Activated naive CD4-positive, alpha-beta T cell treated with anti-CD3 and anti-CD28 coated beads for 36 hours (primary cell): ENCODE measurements at regions not wholly inside any gene's neighbourhood (a gene's known extent, or its start where the extent isn't known, plus 50 kb on each side); places are given as distances from the start of the nearest gene placed in this dataset.

Experiments used
- CTCF ChIA-PET: fragments of 350-600 bp; sonication (Branson Sonifier 250); formaldehyde crosslinking; loops from one replicate; lab custom pipeline; 2021; ENCODE audit warnings: antibody characterized with exemption; lab: Charles Lee
- DNase-seq: peaks from one replicate; pipeline ENCODE4 v3.0.0-alpha.2; 2020
- H3K27ac Mint-ChIP-seq: one replicate; pipeline ENCODE4 v1.8.0; 2021; ENCODE audit warnings: mild to moderate bottlenecking, mixed read lengths
- H3K27me3 Mint-ChIP-seq: one replicate; pipeline ENCODE4 v1.8.0; 2021; ENCODE audit warnings: low read depth, mixed read lengths
- H3K36me3 Mint-ChIP-seq: one replicate; pipeline ENCODE4 v1.8.0; 2021; ENCODE audit warnings: low read depth, mixed read lengths
- H3K4me1 Mint-ChIP-seq: one replicate; pipeline ENCODE4 v1.8.0; 2021; ENCODE audit warnings: low read depth, mixed read lengths
- H3K4me3 Mint-ChIP-seq: one replicate; pipeline ENCODE4 v1.8.0; 2021; ENCODE audit warnings: mild to moderate bottlenecking, moderate library complexity, mixed read lengths
- H3K9me3 Mint-ChIP-seq: one replicate; pipeline ENCODE4 v1.8.0; 2021; ENCODE audit warnings: mixed read lengths
- intact Hi-C: fragments of 100-400 bp; cut with micrococcal nuclease; formaldehyde crosslinking; loops from one replicate; pipeline ENCODE4 v1.15.1; 2023

DNA sequence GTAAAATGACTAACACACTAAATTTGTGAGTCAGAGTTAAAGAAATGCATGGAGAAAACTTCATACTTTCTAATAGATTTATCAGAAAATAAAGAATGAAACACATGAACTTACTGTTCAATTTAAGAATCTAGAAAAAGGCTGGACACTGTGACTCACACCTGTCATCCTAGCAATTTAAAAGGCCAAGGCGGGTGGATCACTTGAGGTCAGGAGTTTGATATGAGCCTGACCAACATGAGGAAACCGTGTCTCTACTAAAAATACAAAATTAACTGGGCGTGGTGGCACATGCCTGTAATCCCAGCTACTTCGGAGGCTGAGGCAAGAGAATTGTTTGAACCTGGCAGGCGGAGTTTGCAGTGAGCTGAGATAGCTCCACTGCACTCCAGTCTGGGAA, 1106.2 kb upstream of the LRRN3 start:
- no peaks in the 10 kb centered on the region for H3K4me1 Mint-ChIP-seq
- H3K27ac Mint-ChIP-seq: no peak overlapping the region
- no peak overlapping the region for H3K4me3 Mint-ChIP-seq
- no peaks in the 10 kb centered on the region for H3K9me3 Mint-ChIP-seq
- DNase-seq: no peak
- CTCF ChIA-PET: interaction anchor here (0.7 kb wide), 1 partner anchor 674 kb away, joined by 4 read pairs; no protein-coding TSS in a partner anchor
- intact Hi-C loops: no loop called here
- no peaks in the 10 kb centered on the region for H3K36me3 Mint-ChIP-seq
- H3K27me3 Mint-ChIP-seq: peaks cover under 1% of the 10 kb centered on the region

DNA sequence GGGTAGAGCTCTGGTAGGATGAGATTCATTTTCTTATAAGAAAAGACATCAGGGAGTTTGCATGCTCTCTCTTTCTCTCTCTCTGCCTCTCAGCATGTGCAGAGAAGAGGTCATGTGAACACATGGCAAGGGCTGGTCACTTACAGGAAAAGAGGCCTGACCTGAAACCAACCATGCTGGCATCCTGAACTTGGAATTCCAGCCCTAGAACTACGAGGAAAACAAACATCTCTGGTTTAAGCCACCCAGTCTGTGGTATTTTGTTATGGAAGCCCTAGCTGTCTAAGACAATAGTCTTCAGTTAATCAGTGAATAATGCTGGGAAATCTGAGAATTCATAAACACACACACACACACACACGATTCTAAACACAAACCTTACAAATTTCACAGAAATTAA, 1104.2 kb upstream of the LRRN3 start:
- H3K36me3 Mint-ChIP-seq: no peaks in the 10 kb centered on the region
- H3K27me3 Mint-ChIP-seq: no peaks in the 10 kb centered on the region
- no peaks in the 10 kb centered on the region for H3K9me3 Mint-ChIP-seq
- no peak overlapping the region for H3K27ac Mint-ChIP-seq
- CTCF ChIA-PET: no interaction called here
- DNase-seq: no peak
- intact Hi-C loops: no loop called here
- H3K4me1 Mint-ChIP-seq: no peaks in the 10 kb centered on the region
- no peak overlapping the region for H3K4me3 Mint-ChIP-seq

- DNase-seq: no peak
- H3K4me1 Mint-ChIP-seq: no peaks in the 10 kb centered on the region
- H3K9me3 Mint-ChIP-seq: no peaks in the 10 kb centered on the region
- intact Hi-C loops: no loop called here
- CTCF ChIA-PET: no interaction called here
- H3K27ac Mint-ChIP-seq: no peak overlapping the region
- H3K27me3 Mint-ChIP-seq: no peaks in the 10 kb centered on the region
- H3K4me3 Mint-ChIP-seq: no peak overlapping the region
- H3K36me3 Mint-ChIP-seq: no peaks in the 10 kb centered on the region
These were observed 1094.5 kb upstream of the LRRN3 start for GRCh38 chr7:109996411-109996810.

DNA sequence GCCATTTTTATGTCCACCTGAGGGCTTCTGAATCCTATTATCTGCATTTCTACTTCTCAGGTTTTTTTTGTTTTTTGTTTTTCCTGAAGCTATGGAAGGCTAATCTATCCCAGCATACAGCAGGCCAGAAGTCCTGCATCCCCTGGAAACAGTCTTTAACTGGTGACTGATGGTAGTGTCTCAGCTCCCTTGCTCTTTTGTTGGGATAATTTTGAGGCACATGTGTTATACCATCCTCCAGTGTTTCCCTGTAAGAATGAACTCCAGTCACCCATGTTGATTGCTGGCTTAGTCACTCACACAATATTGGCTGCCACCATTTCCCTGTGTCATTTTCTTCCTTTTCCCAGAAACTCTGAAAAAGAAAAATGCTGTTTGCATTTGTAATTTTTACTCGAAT, 1094.0 kb upstream of the LRRN3 start:
- Mint-ChIP-seq H3K27ac (no peak overlapping the region), H3K27me3 (no peaks in the 10 kb centered on the region), H3K9me3 (no peaks in the 10 kb centered on the region), H3K4me3 (no peak overlapping the region), H3K36me3 (no peaks in the 10 kb centered on the region), H3K4me1 (no peaks in the 10 kb centered on the region)
- no peak for DNase-seq
- intact Hi-C loops: no loop called here
- CTCF ChIA-PET: no interaction called here

- Mint-ChIP-seq H3K27ac (no peak overlapping the region), H3K4me3 (no peak overlapping the region), H3K4me1 (no peaks in the 10 kb centered on the region), H3K27me3 (no peaks in the 10 kb centered on the region), H3K9me3 (no peaks in the 10 kb centered on the region), H3K36me3 (no peaks in the 10 kb centered on the region)
- DNase-seq: no peak
- CTCF ChIA-PET: interaction anchor here (0.5 kb wide), 1 partner anchor 1674 kb away, joined by 3 read pairs; no protein-coding TSS in a partner anchor
- intact Hi-C loops: no loop called here
These were observed 1093.1 kb upstream of the LRRN3 start for GRCh38 chr7:109997837-109998236.

- DNase-seq: no peak
- intact Hi-C loops: loop anchor here (10.0 kb wide), 1 partner anchor 1093 kb away; the partner anchor contains the start of gene LRRN3
- Mint-ChIP-seq H3K4me3 (no peak overlapping the region), H3K27me3 (no peaks in the 10 kb centered on the region), H3K9me3 (no peaks in the 10 kb centered on the region), H3K36me3 (no peaks in the 10 kb centered on the region), H3K4me1 (no peaks in the 10 kb centered on the region), H3K27ac (no peak overlapping the region)
- CTCF ChIA-PET: no interaction called here
These were observed 1089.5 kb upstream of the LRRN3 start for GRCh38 chr7:110001254-110001938.

DNA sequence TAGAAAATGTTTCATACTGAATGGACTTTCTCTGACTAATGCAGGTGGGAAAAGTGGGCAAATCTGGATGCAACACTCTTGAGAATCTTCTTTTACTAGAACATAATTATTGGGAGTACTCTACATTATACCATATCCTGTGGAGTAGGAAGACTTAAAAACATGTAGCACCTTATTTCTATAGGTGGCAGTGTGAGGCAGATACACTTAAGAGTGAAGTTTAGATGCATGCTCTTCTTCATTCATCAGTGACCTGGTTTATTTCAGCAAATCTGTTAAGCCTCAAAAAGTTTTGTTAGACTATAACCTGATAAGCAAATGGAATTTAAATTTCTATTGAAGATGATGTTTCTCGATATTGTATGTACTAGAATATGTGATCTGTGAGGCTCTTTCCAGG, 1087.1 kb upstream of the LRRN3 start:
- H3K4me1 Mint-ChIP-seq: no peaks in the 10 kb centered on the region
- no peaks in the 10 kb centered on the region for H3K36me3 Mint-ChIP-seq
- no peak overlapping the region for H3K27ac Mint-ChIP-seq
- CTCF ChIA-PET: no interaction called here
- no peak overlapping the region for H3K4me3 Mint-ChIP-seq
- H3K9me3 Mint-ChIP-seq: no peaks in the 10 kb centered on the region
- intact Hi-C loops: loop anchor here (10.0 kb wide), 1 partner anchor 1091 kb away; the partner anchor contains the start of gene LRRN3
- DNase-seq: no peak
- no peaks in the 10 kb centered on the region for H3K27me3 Mint-ChIP-seq

DNA sequence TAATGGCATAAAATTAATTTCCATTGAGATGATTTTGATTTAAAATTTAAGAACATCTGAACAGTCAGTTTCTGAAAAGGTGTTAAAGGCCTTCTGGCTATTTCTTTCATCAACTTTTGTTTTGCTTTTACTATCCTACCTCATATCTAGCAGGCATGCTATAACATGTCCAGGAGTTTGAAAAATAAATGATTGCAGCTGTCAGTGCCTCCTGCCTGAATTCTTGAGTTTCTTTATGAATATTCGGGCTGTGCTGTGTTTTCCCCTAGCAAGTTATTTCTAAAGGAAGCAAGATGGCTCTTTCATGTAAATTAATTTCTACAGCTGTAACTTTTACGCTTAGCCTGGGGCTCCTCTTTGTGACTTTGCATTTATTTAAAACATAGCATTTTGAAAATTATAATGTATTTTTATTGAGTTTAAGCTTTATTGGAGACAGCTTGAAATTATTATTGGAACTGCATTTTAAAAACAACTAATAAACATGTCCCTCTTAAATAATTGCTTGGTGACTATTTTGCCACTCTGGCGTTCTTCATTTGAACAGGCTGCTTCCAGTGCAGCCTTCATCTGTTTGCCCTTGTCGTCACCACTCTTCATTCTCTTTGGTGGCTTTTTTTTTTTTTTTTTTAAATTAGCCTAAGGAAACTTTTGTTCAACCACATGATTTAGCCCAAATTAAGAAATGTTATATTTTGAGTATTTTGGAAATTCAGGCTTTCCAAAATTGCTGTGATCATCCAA, 1083.4 kb upstream of the LRRN3 start:
- DNase-seq: no peak

GRCh38 chr7:110010359-110010758, 1080.6 kb upstream of the LRRN3 start:
- CTCF ChIA-PET: no interaction called here
- Mint-ChIP-seq H3K27me3 (peaks cover 10% of the 10 kb centered on the region), H3K4me3 (no peak overlapping the region), H3K9me3 (no peaks in the 10 kb centered on the region), H3K27ac (no peak overlapping the region), H3K4me1 (no peaks in the 10 kb centered on the region), H3K36me3 (no peaks in the 10 kb centered on the region)
- intact Hi-C loops: no loop called here
- DNase-seq: no peak

More for the DNA sequence above, 1083.4 kb upstream of the LRRN3 start:
- no peak overlapping the region for H3K27ac Mint-ChIP-seq
- CTCF ChIA-PET: no interaction called here
- no peak overlapping the region for H3K4me3 Mint-ChIP-seq
- no peaks in the 10 kb centered on the region for H3K36me3 Mint-ChIP-seq
- no peaks in the 10 kb centered on the region for H3K4me1 Mint-ChIP-seq
- H3K9me3 Mint-ChIP-seq: no peaks in the 10 kb centered on the region
- no peaks in the 10 kb centered on the region for H3K27me3 Mint-ChIP-seq
- intact Hi-C loops: loop anchor here (10.0 kb wide), 1 partner anchor 1087 kb away; the partner anchor contains the start of gene LRRN3

- H3K4me3 Mint-ChIP-seq: no peak overlapping the region
- peaks cover 14% of the 10 kb centered on the region for H3K27me3 Mint-ChIP-seq
- H3K36me3 Mint-ChIP-seq: no peaks in the 10 kb centered on the region
- intact Hi-C loops: no loop called here
- DNase-seq: no peak
- no peaks in the 10 kb centered on the region for H3K4me1 Mint-ChIP-seq
- no peaks in the 10 kb centered on the region for H3K9me3 Mint-ChIP-seq
- no peak overlapping the region for H3K27ac Mint-ChIP-seq
- CTCF ChIA-PET: no interaction called here
These were observed 1073.5 kb upstream of the LRRN3 start for GRCh38 chr7:110017405-110017804.

GRCh38 chr7:110027385-110027784, 1063.5 kb upstream of the LRRN3 start:
- no peak overlapping the region for H3K4me3 Mint-ChIP-seq
- intact Hi-C loops: no loop called here
- CTCF ChIA-PET: no interaction called here

GRCh38 chr7:110043519-110043918, 1047.4 kb upstream of the LRRN3 start:
- no peak overlapping the region for H3K4me3 Mint-ChIP-seq
- H3K9me3 Mint-ChIP-seq: no peaks in the 10 kb centered on the region
- no peaks in the 10 kb centered on the region for H3K36me3 Mint-ChIP-seq
- H3K27ac Mint-ChIP-seq: no peak overlapping the region
- CTCF ChIA-PET: no interaction called here
- peaks cover 6% of the 10 kb centered on the region for H3K27me3 Mint-ChIP-seq
- H3K4me1 Mint-ChIP-seq: no peaks in the 10 kb centered on the region
- DNase-seq: no peak
- intact Hi-C loops: no loop called here

More at GRCh38 chr7:110027385-110027784, 1063.5 kb upstream of the LRRN3 start:
- no peaks in the 10 kb centered on the region for H3K36me3 Mint-ChIP-seq
- H3K27ac Mint-ChIP-seq: no peak overlapping the region
- no peak for DNase-seq
- no peaks in the 10 kb centered on the region for H3K9me3 Mint-ChIP-seq
- H3K27me3 Mint-ChIP-seq: peaks cover 3% of the 10 kb centered on the region
- no peaks in the 10 kb centered on the region for H3K4me1 Mint-ChIP-seq

- CTCF ChIA-PET: no interaction called here
- Mint-ChIP-seq H3K4me3 (no peak overlapping the region), H3K27ac (no peak overlapping the region), H3K9me3 (no peaks in the 10 kb centered on the region), H3K36me3 (no peaks in the 10 kb centered on the region), H3K27me3 (peaks cover 14% of the 10 kb centered on the region), H3K4me1 (no peaks in the 10 kb centered on the region)
- no peak for DNase-seq
- intact Hi-C loops: no loop called here
These were observed 1040.1 kb upstream of the LRRN3 start for GRCh38 chr7:110050785-110051184.
